Mesendoderm (in vitro differentiated cells): ENCODE measurements at regions not wholly inside any gene's neighbourhood (a gene's known extent, or its start where the extent isn't known, plus 50 kb on each side); places are given as distances from the start of the nearest gene placed in this dataset.

Source experiments
- DNase-seq: peaks from one replicate; pipeline ENCODE4 v3.0.0; 2013
- H2AK5ac ChIP-seq: 2 replicates; pipeline ENCODE4 v1.6.1; 2013; ENCODE audit warnings: low read length, inconsistent platforms
- H2BK120ac ChIP-seq: 2 replicates; pipeline ENCODE4 v1.6.1; 2013; ENCODE audit warnings: low read depth, mild to moderate bottlenecking, low read length, moderate library complexity, mixed read lengths
- H2BK15ac ChIP-seq: replicated peaks from 2 replicates; pipeline ENCODE4 v1.6.1; 2013; ENCODE audit warnings: low read depth, mild to moderate bottlenecking, moderate library complexity
- H2BK5ac ChIP-seq: 2 replicates; pipeline ENCODE4 v1.6.1; 2013; ENCODE audit warnings: low read length, inconsistent platforms
- H3K18ac ChIP-seq: 2 replicates; pipeline ENCODE4 v1.6.1; 2013; ENCODE audit warnings: mild to moderate bottlenecking, low read length, mixed read lengths
- H3K23ac ChIP-seq: one replicate; pipeline ENCODE4 v1.6.1; 2013; ENCODE audit warnings: low read length
- H3K27ac ChIP-seq: 2 replicates; pipeline ENCODE4 v1.5.1; 2013; ENCODE audit warnings: low read depth, mild to moderate bottlenecking, inconsistent platforms, low read length, moderate library complexity
- H3K27me3 ChIP-seq: 2 replicates; pipeline ENCODE4 v1.6.1; 2013; ENCODE audit warnings: low read length, control low read depth, mild to moderate bottlenecking, inconsistent platforms; ENCODE audit not compliant: insufficient read depth, poor library complexity
- H3K36me3 ChIP-seq: 2 replicates; pipeline ENCODE4 v1.6.1; 2013; ENCODE audit warnings: low read length, inconsistent platforms; ENCODE audit not compliant: control insufficient read depth, insufficient read depth
- H3K4ac ChIP-seq: one replicate; pipeline ENCODE4 v1.6.1; 2013; ENCODE audit warnings: low read depth, mild to moderate bottlenecking, low read length, moderate library complexity
- H3K4me1 ChIP-seq: 2 replicates; pipeline ENCODE4 v1.6.1; 2013; ENCODE audit warnings: low read depth, low read length, inconsistent platforms; ENCODE audit not compliant: control insufficient read depth
- H3K4me2 ChIP-seq: 2 replicates; pipeline ENCODE4 v1.6.1; 2013; ENCODE audit warnings: low read length
- H3K4me3 ChIP-seq: 2 replicates; pipeline ENCODE4 v1.5.1; 2013; ENCODE audit warnings: mild to moderate bottlenecking, low read length
- H3K56ac ChIP-seq: one replicate; pipeline ENCODE4 v1.6.1; 2013; ENCODE audit warnings: low read length
- H3K79me1 ChIP-seq: 2 replicates; pipeline ENCODE4 v1.6.1; 2013; ENCODE audit warnings: low read length, inconsistent platforms
- H3K79me2 ChIP-seq: 2 replicates; pipeline ENCODE4 v1.6.1; 2013; ENCODE audit warnings: mild to moderate bottlenecking, low read length; ENCODE audit not compliant: control insufficient read depth, insufficient read depth
- H3K9ac ChIP-seq: 2 replicates; pipeline ENCODE4 v1.6.1; 2013; ENCODE audit warnings: low read length, inconsistent platforms
- H4K5ac ChIP-seq: one replicate; pipeline ENCODE4 v1.6.1; 2013; ENCODE audit warnings: low read length
- H4K8ac ChIP-seq: one replicate; pipeline ENCODE4 v1.6.1; 2013; ENCODE audit warnings: low read depth, mild to moderate bottlenecking, control low read depth, low read length, moderate library complexity
- WGBS: extraction: QIAGEN DNeasy Blood & Tissue Kit; methylation state at CpG from one replicate; pipeline ENCODE4 v1.1.7; 2013; ENCODE audit warnings: low lambda C conversion rate, missing lambda C conversion rate; ENCODE audit not compliant: insufficient coverage; ENCODE audit errors: extremely low coverage; 5-methylcytosine and 5-hydroxymethylcytosine counted together

GRCh38 chrX:45735571-45735970 is 534.9 kb upstream of the DIPK2B start:
- H3K27ac ChIP-seq = no peak overlapping the region
- no peaks in the 10 kb centered on the region for H3K27me3 ChIP-seq
- no peak overlapping the region for H2BK5ac ChIP-seq
- no peak for DNase-seq
- no peak overlapping the region for H3K18ac ChIP-seq
- H2BK120ac ChIP-seq = no peak overlapping the region
- H4K5ac ChIP-seq = no peak overlapping the region
- WGBS = no CpG with 5 or more reads among the region's 1 CpG
- no peak overlapping the region for H3K4me2 ChIP-seq
- no peak overlapping the region for H2AK5ac ChIP-seq
- no peaks in the 10 kb centered on the region for H3K4me1 ChIP-seq
- no peak overlapping the region for H3K56ac ChIP-seq
- H3K79me1 ChIP-seq = no peaks in the 10 kb centered on the region
- H3K4ac ChIP-seq = no peak overlapping the region
- no peak overlapping the region for H3K9ac ChIP-seq
- H3K23ac ChIP-seq = no peak overlapping the region
- H3K4me3 ChIP-seq = no peak overlapping the region
- no peak overlapping the region for H2BK15ac ChIP-seq
- H3K79me2 ChIP-seq = no peaks in the 10 kb centered on the region
- no peak overlapping the region for H4K8ac ChIP-seq
- no peaks in the 10 kb centered on the region for H3K36me3 ChIP-seq

GRCh38 chrX:45731448-45731847 is 530.8 kb upstream of the DIPK2B start:
- Histone ChIP-seq H2BK15ac (no peak overlapping the region), H2BK120ac (no peak overlapping the region), H3K56ac (no peak overlapping the region), H3K18ac (no peak overlapping the region), H3K79me1 (no peaks in the 10 kb centered on the region), H3K4me3 (no peak overlapping the region), H3K4me2 (no peak overlapping the region), H3K4me1 (no peaks in the 10 kb centered on the region), H3K27ac (no peak overlapping the region), H2BK5ac (no peak overlapping the region), H3K36me3 (no peaks in the 10 kb centered on the region), H3K27me3 (no peaks in the 10 kb centered on the region), H4K8ac (no peak overlapping the region), H2AK5ac (no peak overlapping the region), H3K23ac (no peak overlapping the region), H3K79me2 (no peaks in the 10 kb centered on the region), H4K5ac (no peak overlapping the region), H3K4ac (no peak overlapping the region), H3K9ac (no peak overlapping the region)
- no peak for DNase-seq
- WGBS = no CpG with 5 or more reads among the region's 10 CpGs

- no peaks in the 10 kb centered on the region for H3K79me1 ChIP-seq
- H3K27ac ChIP-seq = no peak overlapping the region
- H3K4me1 ChIP-seq = no peaks in the 10 kb centered on the region
- no peak overlapping the region for H2BK120ac ChIP-seq
- H3K23ac ChIP-seq = no peak overlapping the region
- no peak overlapping the region for H4K5ac ChIP-seq
- no peaks in the 10 kb centered on the region for H3K36me3 ChIP-seq
- H2AK5ac ChIP-seq = no peak overlapping the region
- no peak overlapping the region for H3K4me3 ChIP-seq
- no peak overlapping the region for H3K56ac ChIP-seq
- no peak overlapping the region for H3K9ac ChIP-seq
- no peak overlapping the region for H4K8ac ChIP-seq
- no peak overlapping the region for H3K18ac ChIP-seq
- DNase-seq = no peak
- H3K4me2 ChIP-seq = no peak overlapping the region
- H3K4ac ChIP-seq = no peak overlapping the region
- no CpG with 5 or more reads among the region's 1 CpG for WGBS
- no peaks in the 10 kb centered on the region for H3K79me2 ChIP-seq
- no peak overlapping the region for H2BK15ac ChIP-seq
- no peaks in the 10 kb centered on the region for H3K27me3 ChIP-seq
- no peak overlapping the region for H2BK5ac ChIP-seq
Measured at GRCh38 chrX:45727761-45728160, 527.1 kb upstream of the DIPK2B start.

GRCh38 chrX:45722471-45722870 is 521.8 kb upstream of the DIPK2B start:
- Histone ChIP-seq H4K5ac (no peak overlapping the region), H3K79me1 (no peaks in the 10 kb centered on the region), H3K23ac (no peak overlapping the region), H3K27ac (no peak overlapping the region), H2BK120ac (no peak overlapping the region), H3K27me3 (no peaks in the 10 kb centered on the region), H3K36me3 (no peaks in the 10 kb centered on the region), H2BK15ac (no peak overlapping the region), H3K56ac (no peak overlapping the region), H3K9ac (no peak overlapping the region), H3K4ac (no peak overlapping the region), H4K8ac (no peak overlapping the region), H3K18ac (no peak overlapping the region), H2BK5ac (no peak overlapping the region), H3K79me2 (no peaks in the 10 kb centered on the region), H3K4me3 (no peak overlapping the region), H3K4me1 (no peaks in the 10 kb centered on the region), H2AK5ac (no peak overlapping the region), H3K4me2 (no peak overlapping the region)
- WGBS = no CpG with 5 or more reads among the region's 3 CpGs
- no peak for DNase-seq

- WGBS = no CpG with 5 or more reads among the region's 4 CpGs
- no peaks in the 10 kb centered on the region for H3K79me2 ChIP-seq
- no peaks in the 10 kb centered on the region for H3K36me3 ChIP-seq
- H3K4me2 ChIP-seq = no peak overlapping the region
- H3K56ac ChIP-seq = no peak overlapping the region
- H4K5ac ChIP-seq = no peak overlapping the region
- no peaks in the 10 kb centered on the region for H3K79me1 ChIP-seq
- no peaks in the 10 kb centered on the region for H3K27me3 ChIP-seq
- no peak overlapping the region for H3K18ac ChIP-seq
- H2BK120ac ChIP-seq = no peak overlapping the region
- no peak overlapping the region for H2BK15ac ChIP-seq
- H2AK5ac ChIP-seq = no peak overlapping the region
- no peak overlapping the region for H2BK5ac ChIP-seq
- no peak for DNase-seq
- no peak overlapping the region for H3K27ac ChIP-seq
- no peak overlapping the region for H3K4me3 ChIP-seq
- no peak overlapping the region for H3K9ac ChIP-seq
- H3K4me1 ChIP-seq = no peaks in the 10 kb centered on the region
- H4K8ac ChIP-seq = no peak overlapping the region
- H3K4ac ChIP-seq = no peak overlapping the region
- H3K23ac ChIP-seq = no peak overlapping the region
Measured at GRCh38 chrX:45719751-45720501, 519.2 kb upstream of the DIPK2B start.

- Histone ChIP-seq H3K27me3 (no peaks in the 10 kb centered on the region), H3K79me2 (no peaks in the 10 kb centered on the region), H3K56ac (no peak overlapping the region), H3K18ac (no peak overlapping the region), H3K4ac (no peak overlapping the region), H3K4me3 (no peak overlapping the region), H2BK5ac (no peak overlapping the region), H2BK15ac (no peak overlapping the region), H2AK5ac (no peak overlapping the region), H4K8ac (no peak overlapping the region), H3K36me3 (no peaks in the 10 kb centered on the region), H3K9ac (no peak overlapping the region), H3K4me2 (no peak overlapping the region), H2BK120ac (no peak overlapping the region), H3K79me1 (no peaks in the 10 kb centered on the region), H3K4me1 (no peaks in the 10 kb centered on the region), H4K5ac (no peak overlapping the region), H3K27ac (no peak overlapping the region), H3K23ac (no peak overlapping the region)
- WGBS = no CpG with 5 or more reads among the region's 1 CpG
- no peak for DNase-seq
Measured at GRCh38 chrX:45718676-45719075, 518.0 kb upstream of the DIPK2B start.
